COLO829 (cell line): ENCODE measurements at regions not wholly inside any gene's neighbourhood (a gene's known extent, or its start where the extent isn't known, plus 50 kb on each side); places are given as distances from the start of the nearest gene placed in this dataset.
A peak's percentile ranks its signal among the peaks of the same experiment; 100 is the strongest.
"Not testable (repeated sequence)": the region's sequence is repeated elsewhere in the genome, so short reads cannot be mapped to it uniquely, and the experiment has no call there.

Experiments used
- DNase-seq: peaks from one replicate; pipeline ENCODE4 v3.0.0; 2012; ENCODE audit warnings: low spot score

DNA sequence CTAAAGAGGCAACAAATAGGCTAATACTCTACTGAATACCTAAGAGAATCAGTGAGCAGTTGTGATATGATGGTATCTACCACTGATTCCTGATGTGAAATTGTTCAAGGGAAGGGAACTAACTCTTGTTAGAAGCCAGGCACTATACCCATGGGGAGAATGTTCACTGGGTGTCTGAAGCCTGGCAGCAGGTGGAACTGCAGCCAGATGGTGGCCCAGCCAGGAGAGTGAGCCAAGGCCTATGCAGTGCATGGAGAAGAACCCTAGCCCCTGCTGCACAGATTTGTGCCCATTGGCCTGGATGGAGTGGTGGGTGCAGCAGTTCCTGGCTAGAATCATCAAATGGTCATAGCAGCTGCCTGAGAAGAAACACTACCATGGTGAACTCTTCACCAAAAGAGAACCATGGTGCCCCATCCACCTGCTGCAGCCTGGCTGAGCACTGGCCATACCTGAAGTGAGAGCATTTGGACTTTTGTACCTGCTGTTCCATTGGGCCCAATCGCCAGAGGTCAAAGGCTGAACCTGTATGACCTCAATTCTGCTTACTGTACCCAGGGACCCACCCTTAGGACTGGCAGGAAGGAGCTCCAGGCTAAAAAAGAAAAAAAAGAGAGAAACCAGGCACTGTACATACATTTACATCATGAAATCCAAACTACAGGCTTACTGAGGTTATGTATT lies 118.8 kb upstream of the IVNS1ABP start:
- no peak for DNase-seq

DNA sequence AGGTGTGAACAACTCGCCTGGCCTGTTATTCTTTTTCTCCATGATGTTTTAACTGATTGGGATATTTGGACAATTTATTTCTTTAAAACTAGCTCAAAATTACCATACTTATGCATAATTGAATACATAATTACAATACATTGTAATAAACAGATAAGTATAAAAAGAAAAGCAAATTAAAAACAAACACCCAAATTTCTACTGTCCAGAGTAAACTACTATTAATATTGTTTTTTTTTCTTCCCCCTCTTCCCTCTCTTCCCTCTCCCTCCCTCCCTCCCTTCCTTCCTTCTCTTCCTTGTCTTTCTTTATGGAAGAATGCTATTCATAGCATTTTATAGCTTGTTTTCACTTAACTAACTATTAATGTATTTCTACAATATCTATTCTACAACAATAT lies 117.7 kb upstream of the IVNS1ABP start:
- no peak for DNase-seq

DNA sequence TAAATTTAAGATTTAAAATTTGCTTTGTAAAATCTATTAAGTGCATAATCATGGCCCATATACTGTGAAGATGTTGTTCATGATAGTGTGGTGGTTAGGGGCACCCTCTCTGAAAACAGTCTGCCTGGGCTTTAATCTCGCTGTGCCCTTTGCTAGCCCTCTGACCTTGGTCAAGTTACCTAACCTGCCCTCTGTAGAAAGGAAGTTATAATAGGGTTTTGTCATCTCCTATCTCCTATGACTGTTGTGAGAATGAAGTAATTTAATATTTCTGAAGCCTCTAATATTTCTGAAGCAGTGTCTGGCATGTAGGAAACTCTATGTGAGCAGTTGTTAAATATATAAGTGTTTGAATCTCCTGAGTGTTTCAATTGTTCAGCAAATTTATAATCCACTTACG lies 116.6 kb upstream of the IVNS1ABP start:
- DNase-seq: no peak

DNA sequence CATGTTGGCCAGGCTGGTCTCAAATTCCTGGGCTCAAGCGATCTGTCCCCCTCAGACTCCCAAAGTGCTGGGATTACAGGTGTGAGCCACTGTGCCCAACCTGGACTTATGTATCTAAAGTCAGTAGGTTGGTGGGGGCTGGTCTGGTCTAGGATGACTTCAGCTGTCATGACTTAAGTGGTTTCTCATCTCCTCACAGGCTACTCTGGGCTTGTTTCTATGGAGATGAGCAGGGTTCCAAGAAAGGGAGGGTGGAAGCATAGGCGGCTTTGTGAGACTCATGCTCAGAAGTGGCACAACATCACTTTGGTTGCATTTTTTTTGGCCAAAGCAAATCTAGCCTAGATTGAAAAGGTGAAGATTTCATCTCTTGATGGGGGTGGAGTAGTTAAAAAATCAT lies 115.9 kb upstream of the IVNS1ABP start:
- DNase-seq: no peak

DNA sequence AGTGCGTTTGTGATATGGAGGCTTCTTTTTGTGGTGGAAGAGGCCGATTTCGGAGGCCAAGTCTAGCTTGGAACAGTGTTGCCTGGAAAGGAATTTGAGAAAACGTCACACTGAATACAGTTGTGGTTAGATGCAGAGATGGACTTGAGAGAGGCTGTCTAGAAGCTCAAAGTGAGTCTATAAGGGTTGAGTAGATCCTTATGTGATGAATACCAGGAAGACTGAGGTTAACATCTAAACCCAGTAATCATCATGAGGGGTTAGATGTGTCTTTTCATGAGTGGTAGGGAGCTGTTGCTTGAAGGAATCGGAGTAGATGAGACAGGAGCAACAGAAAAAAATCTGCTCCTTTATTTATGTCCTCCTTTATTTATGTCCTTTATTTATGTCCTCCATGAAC lies 114.6 kb upstream of the IVNS1ABP start:
- DNase-seq: no peak

DNA sequence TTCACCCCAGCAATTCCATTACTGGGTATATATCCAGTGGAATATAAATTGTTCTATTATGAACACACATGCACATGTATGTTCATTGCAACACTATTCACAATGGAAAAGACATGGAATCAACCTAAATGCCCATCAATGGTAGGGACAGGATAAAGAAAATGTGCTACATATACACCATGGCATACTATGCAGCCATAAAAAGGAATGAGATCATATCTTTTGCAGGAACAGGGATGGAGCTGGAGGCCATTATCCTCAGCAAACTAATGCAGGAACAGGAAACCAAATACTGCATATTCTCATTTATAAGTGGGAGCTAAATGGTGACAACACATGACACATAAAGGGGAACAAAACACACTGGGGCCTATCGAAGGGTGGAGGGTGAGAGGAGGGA lies 112.6 kb upstream of the IVNS1ABP start:
- DNase-seq: not testable (repeated sequence)

DNA sequence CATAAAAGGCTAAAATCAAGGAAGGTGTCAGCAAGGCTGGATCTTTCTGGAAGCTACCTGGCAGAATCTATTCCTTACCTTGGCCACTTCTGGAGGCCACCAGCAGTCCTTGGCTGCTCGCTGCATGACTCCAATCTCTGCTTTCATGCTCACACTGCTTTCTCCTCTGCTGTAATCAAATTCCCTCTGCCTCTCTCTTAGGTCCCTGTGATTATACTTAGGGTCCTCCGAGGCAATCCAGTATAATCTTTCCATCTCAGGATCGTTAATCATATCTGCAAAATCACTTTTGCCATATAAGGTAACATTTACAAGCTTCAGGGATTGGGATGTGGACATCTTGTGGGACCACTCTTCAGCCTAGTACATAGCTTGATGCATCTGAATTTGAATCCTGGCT lies 110.7 kb upstream of the IVNS1ABP start:
- no peak for DNase-seq

DNA sequence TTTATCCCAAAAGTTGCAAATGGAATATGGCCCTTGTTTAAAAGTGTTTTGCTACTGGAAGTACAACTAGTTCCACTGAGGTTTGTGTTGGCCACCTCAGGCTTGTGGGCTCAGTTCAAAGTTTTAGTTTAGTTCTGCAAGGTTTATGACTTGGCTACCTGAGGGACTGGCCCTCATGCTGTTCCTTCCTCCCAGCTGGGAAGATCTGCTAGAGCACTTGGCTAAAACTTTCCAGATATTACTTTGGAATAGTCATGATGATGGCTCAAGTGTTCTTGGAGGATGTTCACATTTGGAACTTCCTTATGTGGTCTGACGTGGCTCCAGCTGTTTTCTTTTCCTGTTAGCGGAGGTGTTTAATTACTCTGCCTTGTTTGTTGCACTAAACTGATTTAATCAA lies 110.2 kb upstream of the IVNS1ABP start:
- no peak for DNase-seq

DNA sequence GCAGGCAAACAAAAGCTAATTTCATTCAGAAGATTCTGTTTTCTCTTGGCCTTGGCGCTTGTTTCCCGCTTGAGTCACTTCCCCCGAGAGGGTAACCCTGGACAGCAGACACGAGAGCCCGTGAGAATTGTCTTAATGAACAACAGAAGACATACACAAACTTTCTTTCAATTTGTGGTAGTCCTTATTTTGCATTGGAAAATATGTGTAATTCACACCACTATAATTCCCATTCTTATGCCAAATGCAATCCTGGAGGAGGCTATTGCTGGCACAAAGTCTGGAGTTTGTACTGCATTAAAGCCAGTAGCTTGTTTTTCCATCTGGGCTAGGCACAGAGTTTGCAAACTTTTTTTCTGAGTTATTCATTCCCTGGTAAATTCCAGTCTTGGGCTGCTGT lies 109.8 kb upstream of the IVNS1ABP start:
- peak; percentile 53 for DNase-seq

DNA sequence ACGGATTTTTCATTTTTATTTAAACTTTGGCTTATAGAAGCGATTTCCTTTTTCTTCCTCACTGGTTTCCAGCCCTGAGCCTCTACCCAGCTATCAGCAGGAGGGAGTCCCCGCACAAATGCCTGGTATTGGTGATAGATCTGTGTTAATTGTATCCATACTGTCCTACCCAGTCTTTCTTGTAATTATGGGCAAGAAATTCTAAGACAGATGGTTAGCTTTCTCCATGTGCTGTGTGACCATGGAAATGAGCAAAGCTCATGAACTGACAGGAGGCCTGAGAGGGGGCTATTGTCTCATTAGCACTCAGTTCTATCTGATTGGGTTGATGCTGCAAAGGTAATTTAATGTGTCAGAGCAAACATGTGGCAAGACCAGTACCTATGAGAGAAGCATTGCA lies 108.1 kb upstream of the IVNS1ABP start:
- no peak for DNase-seq

DNA sequence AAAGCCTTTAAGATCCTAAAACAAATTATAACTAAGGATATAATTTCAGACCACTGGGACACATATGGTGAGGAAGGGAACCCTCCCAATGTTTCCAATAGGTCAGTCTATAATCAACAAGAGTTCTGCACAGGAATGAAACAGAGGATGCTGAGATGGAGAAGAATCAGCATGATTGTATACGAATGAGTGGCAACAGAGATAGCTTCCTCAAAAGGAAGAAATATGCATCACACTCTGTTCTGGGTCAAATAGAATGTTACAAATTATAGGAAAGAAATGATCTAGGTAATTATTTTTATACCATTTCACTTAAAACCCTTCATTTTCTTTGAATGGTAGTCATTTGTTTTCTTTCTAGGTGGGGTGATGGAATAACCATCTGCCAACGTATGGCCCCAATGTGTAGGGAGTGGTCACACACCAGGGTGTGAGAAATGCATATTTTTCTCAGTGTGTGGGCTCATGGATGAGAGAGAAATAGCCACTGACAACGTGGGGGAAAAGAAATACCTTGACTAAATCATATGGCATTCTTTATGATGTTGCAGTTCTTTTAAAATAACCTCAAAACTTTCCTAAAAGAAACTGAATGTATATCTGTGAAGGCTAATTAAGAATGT lies 104.6 kb upstream of the IVNS1ABP start:
- no peak for DNase-seq

DNA sequence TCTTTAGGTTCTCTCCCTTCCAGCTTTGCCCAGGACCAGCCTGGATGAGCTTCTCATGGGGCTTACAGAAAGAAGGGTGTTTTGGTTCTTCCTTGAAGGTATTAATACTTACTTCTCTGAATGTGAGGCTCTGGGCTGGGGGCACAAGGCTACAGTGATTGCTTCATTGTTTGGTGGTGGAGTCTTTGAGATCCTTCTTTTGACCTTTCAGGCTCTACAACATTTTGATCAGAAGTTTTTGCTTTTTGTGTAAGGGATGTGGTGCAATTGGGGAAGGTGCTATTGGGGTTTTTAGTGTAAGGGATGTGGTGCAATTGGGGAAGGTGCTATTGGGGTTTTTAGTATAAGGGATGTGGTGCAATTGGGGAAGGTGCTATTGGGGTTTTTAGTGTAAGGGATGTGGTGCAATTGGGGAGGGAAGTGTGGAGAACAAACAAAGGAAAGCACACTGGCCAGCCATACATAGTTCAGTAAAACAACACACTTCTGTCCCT lies 103.6 kb upstream of the IVNS1ABP start:
- DNase-seq: no peak

DNA sequence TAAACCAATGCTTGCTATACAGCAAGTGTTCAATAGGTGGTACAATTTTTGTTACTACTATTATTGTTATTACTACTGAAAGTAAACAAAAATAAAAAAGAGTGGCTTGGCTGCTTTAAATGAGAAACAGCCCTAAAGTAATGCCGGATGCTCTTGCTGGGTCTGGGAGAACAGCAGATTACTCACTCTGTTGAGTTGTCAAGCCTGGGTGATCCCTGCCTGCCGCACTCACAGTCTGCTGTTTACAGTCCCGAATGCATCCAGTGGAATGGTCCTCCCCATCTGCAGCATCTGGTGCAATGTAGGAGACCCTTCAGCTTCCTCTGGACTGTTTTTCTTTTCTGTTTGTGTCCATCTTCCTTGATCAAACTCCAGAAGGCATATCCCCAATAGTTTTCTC lies 102.7 kb upstream of the IVNS1ABP start:
- DNase-seq: no peak

DNA sequence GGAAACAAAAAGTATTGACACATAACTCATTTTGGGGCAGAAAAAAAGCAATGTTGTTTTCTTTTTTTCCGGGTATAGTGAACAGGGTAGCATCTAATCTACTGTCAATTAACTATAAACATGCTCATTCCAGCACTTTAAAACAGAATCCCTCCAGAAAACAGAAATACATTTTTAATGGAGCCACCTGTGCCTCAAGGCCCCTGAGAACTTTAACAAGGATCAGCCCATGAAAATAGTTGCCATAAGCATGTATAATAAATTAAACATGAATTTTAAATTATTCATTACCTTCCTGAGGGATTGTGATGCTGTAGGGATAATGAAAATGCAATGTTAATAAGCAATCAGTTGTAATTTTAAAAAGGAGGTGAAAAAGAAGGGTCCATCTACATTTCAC lies 101.4 kb upstream of the IVNS1ABP start:
- DNase-seq: no peak

DNA sequence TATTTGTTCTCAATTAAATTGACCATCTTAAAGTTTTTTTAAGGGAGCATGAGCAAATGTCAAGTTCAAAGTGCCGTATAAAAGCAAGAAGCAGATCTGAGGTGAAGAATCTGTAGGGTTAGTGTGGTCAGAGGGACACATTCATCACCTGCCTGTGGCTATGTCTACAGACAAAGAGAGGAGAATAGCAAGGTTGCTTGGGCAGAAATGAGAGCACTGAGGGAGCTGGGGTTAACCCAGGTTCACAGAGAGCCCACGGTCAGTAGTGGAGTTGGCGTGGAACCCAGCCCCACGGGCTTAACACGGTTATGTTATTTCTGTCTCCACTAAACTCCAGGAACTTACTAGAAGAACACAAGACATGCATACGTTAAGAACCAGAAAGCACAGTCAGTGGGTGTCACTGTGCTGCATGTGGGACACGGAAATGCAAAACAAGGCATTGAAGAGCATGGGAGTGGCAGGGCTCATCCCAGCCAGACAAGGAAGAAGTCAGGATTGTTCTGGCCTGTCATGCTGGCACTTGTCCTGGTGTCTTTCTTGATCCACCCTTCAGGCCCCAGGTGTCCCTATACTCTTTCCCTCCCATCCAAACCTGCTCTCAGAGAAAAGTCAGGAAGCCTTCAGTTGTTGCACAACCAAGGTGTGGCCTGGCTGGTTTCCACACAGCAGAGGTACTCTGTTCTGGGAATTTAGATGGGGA lies 95.5 kb upstream of the IVNS1ABP start:
- no peak for DNase-seq

DNA sequence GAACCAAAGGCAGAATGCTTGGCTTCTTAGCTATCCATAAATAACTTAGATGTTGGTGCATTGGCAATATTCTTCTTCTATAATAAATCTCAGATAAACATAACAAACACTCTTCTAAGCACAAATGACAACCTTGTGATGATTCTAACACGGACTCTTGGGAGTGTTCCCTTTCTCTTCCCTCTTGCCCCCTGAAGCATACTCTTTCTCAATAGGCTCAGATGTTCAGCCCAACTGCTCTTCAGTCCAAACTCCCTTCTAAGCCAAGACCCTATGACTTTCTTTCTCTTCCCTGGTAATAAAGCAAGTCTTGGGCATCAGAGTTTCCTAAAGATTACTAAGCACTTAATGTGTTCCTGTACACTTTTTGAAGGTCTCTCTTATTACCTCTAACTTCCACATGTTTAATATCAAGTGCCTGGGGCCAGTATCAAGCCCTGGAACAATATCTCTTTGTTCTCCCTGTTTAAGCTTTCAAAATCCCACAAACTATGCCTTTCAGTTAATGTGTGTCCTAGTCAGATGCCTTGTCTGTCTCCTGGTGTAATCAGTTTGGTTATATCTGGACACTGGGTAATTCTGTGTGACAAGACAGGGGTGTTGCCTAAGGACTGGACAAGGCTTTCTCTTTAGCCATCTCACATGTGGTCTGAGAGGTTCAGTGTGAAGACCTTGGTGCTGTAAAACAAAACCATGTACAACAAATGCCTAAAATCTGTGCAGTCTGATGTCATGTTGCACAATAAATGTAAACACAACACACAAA lies 92.9 kb upstream of the IVNS1ABP start:
- peak; percentile 92 for DNase-seq

DNA sequence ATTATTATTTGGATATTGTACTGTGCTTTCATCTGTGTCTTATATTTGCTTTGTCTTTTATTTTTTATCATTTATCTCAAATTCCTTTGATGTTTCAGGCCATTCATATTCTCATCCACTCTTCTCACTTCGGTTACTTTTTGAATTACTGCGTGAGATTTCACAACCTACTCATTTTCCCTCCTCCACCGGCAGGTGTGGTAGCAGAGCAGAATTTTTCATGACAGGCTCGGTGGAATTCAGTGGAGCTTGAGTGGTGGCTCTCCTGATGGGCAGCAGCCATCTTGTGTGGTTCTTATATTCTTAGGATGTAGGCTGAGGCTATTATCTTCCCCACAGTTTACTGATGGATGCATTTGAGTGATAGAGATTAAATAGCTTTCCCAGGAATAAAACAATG lies 92.3 kb upstream of the IVNS1ABP start:
- DNase-seq: peak; percentile 49

DNA sequence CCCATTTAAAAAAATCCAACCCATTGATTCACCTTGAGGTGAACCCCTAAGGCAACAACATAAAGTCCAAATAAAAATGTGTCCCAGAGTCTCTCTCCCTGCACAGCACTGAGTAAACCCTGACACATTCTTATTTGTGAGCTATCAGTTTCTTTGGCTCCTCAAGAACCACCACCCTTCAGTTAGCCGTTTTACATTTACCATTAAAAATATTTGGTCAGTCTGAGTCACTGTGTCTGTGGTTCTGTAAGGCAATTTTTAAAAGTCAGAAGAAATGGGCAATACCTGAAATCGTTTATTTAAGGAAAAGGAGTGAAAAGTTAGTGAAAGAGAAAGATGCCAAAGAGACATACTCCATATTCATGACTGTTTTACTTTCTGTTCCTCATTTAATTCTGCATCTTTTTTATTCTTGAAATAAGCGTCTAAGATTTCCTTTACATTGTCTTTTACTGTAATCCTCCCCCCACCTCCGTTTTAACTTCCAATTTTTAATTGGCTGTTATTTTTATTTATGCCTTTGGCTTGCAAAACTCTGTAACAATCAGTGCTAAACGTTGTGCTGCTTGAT lies 91.7 kb upstream of the IVNS1ABP start:
- DNase-seq: no peak

DNA sequence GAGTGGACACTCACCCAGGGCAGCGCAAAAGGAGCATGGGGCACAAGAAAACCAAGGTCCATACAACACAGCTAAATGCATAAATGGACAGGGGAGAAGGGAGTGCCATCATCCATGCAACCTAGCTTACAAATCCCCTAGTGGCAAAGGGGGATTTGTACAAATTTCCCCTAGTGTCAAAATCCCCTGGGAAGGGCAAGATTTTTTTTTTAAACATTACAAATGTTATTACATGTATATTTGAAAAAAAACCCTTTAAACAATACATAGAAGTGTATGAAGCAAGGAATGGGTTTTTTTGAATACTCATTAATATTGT lies 89.6 kb upstream of the IVNS1ABP start:
- DNase-seq: no peak

DNA sequence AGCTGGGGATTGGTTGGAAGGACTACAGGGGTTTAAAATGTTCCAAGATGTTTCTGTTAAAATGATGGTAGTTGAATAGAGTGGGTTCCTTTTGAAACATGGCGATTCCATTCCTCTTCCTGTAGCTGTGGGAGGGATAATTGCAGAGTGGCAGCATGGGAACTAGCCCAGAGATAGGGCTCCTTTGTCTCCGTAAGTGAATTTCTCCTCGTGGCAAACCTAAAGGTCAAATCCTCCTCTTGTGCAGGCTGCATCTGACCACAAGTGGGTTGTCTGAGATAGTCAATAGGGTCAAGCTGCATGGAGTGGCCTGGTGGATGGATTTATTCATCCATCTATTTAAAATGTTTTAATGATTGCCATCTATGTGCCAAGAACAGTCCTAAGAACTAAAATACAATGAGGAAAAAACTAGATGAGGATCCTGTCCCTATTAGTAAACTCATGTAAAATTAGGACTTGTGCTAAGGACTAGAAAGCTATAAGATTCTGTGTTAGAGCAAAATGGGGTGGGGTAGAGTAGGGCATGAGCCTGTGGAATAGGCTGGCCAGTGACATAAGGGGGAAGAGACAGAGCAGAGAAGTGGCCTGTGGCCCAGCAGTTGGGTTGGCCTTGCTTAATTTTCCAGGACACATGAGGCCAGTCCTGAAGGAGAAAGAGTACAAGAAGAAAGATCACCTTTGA lies 89.1 kb upstream of the IVNS1ABP start:
- DNase-seq: peak; percentile 74

DNA sequence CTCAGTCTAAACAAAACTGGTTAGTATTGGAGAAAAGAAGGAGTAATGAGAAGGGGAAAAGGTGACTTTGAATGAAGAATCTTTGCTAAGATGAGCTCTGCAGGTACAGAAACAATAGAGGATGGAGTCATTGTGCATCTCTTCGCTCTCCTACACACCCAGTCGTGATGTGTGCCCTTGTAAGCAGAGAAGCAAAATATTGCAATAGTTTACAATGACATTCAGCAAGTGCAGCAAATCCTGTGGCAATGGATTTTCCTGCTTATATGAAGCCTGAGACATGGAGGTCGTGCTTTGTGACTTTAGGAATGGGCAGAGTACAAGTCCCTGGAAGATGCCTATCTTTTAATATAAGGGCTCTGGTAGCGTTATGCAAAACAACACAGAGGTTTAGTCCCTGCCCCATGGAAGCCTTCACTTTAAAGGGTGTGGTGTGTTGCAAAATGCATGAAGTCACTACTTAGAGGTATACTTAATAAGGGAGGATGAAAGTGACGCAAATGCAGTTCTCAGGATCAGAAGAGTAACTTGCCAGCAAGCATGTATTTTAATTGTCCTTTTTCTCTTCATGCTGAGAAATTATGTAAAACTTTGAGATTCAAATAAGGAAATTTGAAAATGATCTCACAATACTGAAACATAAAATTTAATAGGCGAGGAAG lies 88.0 kb upstream of the IVNS1ABP start:
- no peak for DNase-seq
